Stimulated activated CD4-positive, alpha-beta T cell treated with anti-CD3 and anti-CD28 coated beads, Interleukin-4, amount 100 ng/mL, for 4 hours (primary cell): ENCODE measurements at regions not wholly inside any gene's neighbourhood (a gene's known extent, or its start where the extent isn't known, plus 50 kb on each side); places are given as distances from the start of the nearest gene placed in this dataset.
"Not testable (repeated sequence)": the region's sequence is repeated elsewhere in the genome, so short reads cannot be mapped to it uniquely, and the experiment has no call there.

ENCODE experiments used
- DNase-seq, 2 experiments: peaks; one replicate each; pipeline ENCODE4 v3.0.0-alpha.2; 2020

DNA sequence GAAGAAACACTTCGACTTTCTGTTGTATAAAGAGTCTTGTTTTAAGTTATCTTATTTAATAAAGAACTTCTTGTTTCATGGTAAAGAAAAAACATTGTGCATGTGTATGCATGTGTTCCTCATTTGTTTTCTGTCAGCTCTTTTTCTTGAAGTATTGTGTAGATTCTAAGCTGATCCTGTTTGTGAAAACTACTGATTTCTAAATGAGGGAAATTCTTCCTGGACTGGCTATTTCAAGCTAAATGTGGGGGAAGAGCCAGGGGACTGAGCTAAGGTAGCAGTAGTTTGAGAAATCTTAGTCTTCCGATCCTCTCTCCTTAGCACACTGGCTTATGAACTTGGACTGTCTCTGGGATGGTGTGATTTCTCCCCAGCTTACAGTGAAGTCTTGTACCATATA, 56.4 kb upstream of the RBMS1 start:
- DNase-seq, result no peak

DNA sequence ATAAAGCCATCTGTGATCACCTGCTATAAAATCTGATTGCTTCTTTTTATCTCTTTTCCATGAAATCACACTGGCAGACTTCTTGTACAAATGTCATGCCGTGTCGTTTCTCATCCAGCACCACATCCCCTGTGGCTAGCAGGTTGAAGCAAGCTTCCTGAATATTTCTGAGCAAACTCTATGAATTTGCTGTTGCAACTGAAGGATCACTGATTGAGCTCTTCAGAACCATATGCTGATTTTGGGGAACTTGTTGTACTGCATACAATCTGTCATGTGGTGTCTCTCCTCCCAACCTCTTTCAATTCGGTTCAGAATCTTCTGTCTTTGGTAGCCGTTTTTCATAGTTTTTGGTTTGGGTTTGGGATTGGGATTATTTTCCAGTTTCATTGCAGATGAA, 57.7 kb upstream of the RBMS1 start:
- DNase-seq, result no peak

DNA sequence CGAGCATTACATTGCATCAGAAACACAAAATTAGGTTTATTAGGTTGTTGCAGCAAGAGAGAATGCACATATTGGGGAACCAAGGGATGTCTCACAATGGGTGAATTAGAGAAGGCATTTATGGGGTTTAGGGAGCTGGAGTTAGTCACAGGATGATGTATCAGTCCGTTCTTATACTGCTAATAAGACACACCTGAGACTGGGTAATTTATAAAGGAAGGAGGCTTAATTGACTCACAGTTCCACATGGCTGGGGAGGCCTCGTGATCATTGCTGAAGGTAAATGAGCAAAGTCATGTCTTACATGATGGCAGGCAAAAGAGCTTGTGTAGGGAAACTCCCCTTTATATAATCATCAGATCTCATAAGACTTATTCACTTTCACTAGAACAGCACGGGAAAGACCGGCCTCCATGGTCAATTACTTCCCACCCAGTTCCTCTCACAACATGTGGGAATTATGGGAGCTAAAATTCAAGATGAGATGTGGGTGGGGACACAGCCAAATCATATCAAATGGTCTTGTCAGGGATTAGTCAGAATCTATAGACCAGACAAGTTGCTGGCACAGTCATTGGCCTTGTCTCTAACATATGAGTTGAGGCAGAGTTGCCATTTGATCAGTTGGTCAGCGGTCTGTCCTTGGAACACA, 61.9 kb upstream of the RBMS1 start:
- DNase-seq, result no peak

DNA sequence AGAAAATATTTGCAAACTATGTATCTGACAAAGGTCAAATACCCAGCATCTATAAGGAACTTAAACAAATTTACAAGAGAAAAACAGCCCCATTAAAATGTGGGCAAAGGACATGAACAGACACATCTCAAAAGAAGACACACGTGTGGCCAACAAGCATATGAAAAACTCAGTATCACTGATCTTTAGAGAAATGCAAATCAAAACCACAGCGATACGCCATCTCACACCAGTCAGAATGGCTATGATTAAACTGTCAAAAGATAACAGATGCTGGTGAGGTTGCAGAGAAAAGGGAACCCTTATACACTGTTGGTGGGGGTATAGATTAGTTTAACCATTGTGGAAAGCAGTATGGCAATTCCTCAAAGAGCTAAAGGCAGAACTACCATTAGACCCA, 64.3 kb upstream of the RBMS1 start:
- no peak for DNase-seq

DNA sequence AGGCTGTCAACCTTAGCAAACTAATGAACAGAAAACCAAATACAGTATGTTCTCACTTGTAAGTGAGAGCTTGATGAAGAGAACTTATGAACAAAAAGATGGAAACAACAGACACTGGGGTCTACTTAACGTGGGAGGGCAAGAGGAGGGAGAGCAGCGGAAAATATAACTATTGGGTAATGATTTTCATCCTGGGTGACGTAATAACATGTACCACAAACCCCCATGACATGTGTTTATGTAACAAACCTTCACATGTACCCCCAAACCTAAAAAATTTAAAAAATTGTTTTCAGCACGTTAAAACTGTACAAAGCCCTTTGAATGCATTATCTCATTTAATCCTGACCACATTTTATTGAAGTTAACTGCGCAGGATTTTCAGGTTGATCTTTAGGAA, 64.9 kb upstream of the RBMS1 start:
- DNase-seq, result no peak

DNA sequence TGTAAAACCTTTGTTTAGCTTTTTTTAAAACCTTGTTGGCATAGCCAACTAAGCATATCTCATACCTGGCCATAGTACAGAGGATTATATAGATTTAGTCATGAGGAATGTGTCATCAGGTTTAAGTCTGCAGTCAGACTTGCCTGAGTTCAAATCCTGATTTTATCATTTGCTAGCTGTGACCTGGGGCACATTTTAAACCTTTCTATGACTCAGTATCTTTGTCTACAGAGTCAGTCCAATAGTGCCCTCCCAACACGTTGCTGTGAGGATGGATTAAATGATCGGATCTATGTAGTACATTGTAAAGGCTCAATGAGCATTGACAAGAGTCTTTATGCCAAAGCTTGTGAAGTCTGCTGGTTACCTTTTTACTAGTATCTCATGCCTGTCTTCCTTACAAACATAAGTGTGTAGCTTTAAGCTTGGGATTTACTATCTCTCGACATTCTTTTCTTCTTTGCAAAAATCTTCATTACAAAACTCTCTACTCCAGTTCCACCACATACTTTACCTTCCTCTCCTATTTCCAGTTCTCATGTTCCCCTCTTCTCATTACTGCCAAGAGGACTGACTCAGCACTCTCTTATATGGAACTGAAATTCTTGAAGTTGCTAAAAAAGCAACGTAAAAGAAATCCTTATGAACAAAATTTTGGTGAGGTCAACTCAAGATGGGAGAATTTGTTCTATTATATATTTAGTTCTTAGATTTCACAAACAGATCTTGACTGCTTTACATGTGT, 68.1 kb upstream of the RBMS1 start:
- DNase-seq, result no peak

DNA sequence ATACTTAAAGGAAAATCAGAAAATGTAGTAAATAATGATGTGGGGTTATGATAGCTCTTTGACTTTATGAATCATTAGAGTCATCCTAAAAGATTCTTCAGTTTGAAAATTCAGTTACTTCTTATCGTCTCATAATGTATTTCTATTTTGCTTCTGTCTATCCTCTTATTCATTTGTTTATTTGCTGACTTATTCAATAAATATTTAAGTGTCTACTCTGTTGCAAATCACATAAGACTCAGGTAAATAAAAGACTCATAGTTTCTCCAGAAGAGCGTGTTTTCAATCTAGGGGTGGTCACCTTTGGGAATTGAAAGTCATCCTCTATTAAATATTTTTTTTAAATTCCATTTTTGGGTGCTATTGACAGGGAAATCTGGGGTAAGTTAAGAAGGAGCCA, 69.1 kb upstream of the RBMS1 start:
- DNase-seq, result no peak

DNA sequence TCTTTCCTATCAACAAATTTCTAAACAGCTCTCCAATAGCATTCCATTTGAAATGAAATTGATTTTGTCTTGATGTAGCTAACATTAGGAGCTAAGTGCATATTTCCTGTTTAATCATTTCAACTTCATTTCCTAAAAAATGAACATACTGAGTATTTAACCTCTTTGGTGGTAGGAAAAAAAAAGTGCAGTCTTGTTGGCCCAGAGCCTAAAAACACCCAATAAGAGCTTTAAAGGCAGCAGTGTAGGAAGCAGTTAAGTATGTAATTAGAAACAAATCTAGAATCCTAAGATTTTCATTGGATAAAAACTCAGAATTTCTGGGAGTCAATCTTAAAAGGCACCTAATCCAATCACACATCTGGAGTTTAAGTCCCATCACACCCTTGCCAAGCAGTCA, 71.0 kb upstream of the RBMS1 start:
- DNase-seq, result no peak

DNA sequence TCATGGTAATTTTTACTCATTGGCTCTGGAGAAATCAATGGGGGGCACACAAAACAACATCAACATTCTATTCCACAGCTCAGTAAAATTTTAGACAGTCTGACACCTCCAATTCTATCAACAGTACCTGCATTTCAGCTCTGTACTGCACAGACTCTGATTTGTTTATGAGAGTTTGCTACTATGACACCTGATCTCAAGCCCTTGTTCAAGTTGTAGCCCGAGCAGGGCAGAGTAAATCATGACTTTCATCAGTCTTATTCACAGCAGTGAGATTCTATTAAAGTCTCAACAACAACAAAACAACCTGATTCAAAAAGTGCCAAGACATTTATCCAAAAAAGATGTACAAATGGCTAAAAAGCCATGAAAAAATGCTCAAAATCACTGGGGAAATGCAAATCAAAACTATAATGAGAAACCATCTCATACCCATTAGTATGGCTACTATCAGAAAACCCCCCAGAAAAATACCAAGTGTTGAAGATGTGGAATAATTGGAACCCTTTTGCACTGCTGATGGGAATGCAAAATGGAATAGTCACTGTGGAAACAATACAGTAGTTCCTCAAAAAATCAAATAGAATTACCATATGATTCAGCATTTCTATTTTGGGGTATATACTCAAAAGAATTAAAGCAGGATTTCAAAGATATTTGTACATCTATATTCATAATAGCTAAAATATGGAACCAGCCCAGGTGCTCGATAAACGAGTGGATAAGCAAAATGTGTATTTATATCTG, 71.7 kb upstream of the RBMS1 start:
- DNase-seq, result no peak

DNA sequence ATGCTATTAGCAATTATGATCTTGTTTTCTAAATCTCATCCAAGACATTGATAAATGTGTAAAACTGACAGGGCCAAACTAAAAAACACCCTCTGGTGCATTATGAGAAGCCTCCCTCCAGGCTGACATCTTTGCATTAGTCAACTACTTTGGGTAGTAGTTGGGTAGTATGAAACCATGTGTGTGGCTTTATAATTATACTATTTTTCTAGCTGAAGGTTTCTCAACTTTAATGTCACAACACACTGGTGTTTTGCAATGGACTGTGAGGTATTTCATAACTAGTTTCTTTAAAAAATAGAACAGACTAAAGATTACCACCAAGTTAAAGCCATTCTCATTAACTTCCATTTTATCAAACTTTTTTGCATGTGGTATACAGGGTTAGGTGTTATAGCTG, 73.1 kb upstream of the RBMS1 start:
- no peak for DNase-seq

DNA sequence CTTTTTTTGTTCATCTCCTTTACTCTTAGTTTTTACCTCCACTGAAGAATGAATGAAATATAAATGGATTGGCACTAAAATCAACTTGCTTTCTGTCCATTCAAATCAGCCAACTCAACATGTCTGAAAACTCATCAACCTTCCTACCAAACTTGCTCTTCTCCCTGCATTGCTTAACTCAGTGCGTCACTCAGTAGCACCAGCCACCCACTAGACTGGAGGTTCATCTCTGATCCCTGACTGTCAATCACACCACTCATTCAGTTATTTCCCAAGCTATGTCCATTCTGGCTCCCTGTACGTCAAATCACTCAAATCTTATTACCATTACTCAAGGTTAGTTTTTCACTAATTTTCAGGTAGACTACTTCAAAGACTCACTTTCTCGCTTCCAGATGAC, 75.2 kb upstream of the RBMS1 start:
- DNase-seq, result no peak

DNA sequence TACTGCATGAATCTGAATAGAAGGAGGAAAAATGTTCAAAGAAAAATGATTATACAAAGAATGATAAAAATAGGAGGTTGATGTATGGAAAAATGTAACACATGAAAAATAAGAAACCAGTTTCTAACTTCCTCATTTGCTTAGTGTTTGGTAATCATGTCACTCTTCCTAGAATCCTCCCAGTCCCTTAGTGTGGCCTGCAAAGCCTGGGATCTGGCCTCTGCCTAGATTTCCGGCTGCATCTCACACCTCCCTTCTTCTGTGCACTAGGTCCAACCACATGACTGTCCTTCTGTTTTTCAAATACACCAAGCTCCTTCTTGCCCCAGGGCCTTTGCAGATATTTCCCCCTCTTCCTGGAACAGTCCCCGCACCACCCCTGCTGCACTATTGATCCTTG, 76.8 kb upstream of the RBMS1 start:
- no peak for DNase-seq

DNA sequence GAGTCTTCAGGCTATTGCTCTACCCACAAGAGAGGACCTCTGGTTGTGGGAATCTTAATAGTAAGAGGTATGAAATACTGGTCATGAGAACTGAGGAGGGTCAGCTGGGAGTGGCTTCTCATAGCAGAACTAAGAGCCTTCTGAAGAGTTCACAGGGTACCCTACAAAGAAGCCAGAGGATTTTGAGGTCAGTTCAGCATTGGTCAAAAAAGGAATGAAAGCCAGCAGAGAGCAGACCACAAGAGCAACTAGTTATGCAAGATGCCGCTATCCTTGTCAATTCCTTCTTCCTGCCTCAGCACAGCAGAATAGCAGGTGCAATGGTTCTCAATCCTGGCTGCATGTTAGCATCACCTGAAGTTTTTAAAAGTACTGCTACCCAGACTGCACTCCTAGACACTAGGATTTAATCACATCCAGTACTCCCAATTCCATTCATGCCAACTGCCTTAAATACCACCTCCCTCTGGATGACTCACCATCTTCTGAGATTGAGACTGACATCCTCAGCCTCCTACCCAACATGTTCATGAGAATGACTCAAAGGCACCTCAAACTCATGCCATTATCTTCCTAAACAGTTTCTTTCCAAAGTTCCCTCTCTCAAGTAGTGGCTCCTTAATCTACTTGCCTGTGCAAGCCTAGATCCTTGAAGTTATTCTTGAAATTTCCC, 81.0 kb upstream of the RBMS1 start:
- DNase-seq, result no peak

DNA sequence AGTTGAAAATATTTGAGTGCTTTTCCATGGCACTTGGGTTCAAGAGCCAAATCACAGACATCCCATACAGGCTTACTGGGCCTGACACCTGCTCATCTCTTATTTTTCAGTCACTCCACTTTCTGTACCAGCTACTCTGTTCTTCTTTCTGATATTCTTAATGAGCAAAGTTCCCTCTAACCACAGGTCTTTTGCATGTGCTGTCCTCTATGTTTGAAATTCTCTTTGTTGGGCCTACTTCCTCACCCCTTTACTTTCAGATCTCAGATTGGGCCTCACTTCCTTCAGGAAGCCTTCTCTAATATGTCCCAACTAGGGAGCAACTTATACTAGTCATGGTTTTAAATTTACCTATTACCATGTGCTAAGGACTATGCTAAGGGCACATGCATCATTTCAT, 81.8 kb upstream of the RBMS1 start:
- DNase-seq, result no peak

DNA sequence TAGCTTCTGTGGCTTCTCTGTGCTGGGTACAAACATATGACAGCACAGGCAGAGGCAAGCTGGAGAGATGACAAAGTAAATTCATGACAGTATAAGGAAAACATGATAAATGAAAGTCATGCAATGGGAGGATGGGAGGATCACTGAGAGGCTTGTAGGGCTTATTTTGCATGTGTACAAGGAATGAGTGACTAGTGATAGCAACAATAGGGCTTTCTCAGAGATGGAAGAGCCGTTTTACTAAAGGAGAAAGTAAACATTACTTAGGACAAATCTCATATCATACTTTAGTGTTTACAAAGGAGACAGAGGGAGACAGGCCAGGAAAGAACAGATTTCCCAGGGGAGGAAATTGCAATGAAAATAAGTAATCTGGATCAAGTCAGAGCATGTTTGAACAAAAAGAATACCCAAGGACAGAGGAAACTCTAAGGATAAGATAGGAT, 82.5 kb upstream of the RBMS1 start:
- DNase-seq, result no peak

DNA sequence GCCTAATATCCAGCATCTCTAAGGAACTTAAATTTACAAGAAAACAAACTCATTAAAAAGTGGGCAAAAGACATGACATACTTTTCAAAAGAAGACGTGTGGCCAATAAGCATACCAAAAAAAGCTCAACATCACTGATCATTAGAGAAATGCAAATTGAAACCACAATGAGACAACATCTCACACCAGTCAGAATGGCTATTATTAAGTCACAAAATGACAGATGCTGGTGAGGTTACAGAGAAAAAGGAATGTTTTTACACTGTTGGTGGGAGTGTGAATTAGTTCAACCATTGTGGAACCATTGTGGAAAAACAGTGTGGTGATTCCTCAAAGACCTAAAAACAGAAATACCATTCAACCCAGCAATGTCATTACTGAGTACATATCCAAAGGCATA, 83.5 kb upstream of the RBMS1 start:
- not testable (repeated sequence) for DNase-seq

DNA sequence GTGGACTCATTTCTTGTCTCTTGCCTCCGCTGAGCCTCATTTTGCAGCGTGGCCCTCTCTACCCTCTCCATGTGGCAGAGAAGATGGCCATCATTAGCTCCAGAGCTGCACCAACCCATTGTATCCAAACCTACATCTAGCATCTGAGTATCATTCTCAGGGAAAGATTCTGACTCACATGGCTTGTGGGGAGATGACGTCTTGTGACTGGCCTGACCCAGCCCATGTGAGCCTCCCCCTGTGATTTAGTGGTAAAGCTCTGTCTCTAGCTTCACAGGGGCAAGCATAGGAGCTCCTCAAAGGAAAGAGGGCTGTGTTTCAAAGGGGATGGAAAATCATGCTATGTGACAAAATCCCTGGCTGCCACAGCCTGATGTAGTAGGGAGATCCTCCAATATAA, 87.4 kb upstream of the RBMS1 start:
- DNase-seq, result no peak

DNA sequence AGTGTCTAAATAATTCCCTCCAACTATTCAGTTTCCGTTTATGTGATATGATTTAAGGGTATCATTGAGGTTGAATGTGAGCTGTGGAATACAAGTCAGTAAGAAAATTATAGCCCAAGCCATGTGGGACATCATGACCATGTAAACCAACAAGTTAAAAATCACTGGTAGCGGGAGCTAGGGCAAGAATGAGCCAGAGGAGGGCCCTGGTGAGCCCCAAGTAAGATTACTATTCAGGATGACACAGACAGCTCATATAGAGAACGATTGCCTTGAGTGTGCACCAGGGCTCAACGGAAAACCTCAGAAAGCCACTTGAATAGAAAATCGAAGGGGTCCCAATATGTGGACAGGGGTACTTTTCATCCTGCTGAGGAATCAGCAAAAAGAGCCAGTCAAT, 87.8 kb upstream of the RBMS1 start:
- no peak for DNase-seq

DNA sequence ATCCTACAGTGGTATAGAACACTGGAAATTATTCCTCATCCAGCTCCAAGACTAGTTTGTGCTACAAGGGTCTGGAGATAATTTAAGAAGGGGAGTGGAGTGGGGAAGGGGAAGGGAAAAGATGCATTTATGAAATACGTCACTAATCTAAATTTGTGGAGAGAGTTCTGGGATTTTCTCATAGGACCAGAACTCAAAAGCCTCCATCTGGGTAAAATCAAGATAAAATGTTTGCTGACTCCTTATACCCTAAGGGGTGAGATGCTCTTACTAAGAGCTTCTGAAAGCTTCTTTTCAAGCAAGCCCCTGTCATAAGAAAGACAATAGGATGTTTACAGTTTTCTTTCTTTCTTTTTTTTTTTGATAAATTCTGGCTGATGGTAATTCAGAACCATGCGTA, 88.5 kb upstream of the RBMS1 start:
- DNase-seq, result no peak

DNA sequence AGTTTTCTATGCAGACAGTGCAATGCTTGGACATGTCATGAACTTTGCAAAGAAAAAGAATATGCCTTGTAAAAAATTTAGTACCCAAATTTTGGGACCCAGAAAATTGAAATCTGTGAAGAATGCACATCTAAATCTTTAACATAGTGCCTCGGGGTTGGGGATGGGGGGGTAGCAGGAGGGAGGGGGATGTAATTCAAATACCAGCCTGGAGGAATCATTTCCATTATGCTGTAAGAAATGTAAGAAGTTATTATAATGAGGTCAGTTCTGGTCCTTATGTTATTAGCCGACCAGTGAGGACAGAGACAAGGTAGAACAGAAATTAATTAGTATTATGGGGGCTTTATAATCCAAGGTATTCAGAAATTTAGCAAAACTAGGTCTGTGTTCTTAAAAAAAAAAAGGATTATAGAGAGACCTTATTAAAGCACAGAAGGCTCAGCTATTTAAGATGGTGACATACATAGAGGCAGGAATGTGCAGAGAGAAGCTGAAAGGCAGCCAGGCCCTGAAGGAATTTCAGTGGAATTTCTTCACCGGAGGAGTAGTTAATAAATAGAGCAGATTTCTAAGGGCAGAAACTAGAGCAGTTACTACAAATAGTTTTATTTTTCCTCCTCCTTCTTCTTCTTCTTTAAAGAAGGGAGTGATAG, 89.0 kb upstream of the RBMS1 start:
- DNase-seq, result no peak

DNA sequence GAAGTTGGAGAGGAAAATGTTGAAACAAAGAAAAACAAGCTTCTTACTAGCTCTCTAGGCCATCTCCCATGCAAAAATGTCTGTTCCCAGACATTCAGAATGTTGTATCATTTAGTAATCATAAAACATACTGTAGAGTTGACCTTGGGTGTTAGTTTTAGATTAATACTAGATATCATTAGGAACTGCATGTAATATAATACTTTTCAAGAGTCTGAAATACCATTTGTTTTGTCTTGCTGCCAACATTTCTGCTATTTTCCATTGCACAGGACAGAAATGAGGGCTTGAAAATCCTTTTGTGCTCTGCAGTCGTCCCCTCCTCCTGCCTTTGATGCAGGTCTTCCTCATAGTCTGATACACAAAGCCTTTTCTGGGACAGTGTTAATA, 89.5 kb upstream of the RBMS1 start:
- no peak for DNase-seq

DNA sequence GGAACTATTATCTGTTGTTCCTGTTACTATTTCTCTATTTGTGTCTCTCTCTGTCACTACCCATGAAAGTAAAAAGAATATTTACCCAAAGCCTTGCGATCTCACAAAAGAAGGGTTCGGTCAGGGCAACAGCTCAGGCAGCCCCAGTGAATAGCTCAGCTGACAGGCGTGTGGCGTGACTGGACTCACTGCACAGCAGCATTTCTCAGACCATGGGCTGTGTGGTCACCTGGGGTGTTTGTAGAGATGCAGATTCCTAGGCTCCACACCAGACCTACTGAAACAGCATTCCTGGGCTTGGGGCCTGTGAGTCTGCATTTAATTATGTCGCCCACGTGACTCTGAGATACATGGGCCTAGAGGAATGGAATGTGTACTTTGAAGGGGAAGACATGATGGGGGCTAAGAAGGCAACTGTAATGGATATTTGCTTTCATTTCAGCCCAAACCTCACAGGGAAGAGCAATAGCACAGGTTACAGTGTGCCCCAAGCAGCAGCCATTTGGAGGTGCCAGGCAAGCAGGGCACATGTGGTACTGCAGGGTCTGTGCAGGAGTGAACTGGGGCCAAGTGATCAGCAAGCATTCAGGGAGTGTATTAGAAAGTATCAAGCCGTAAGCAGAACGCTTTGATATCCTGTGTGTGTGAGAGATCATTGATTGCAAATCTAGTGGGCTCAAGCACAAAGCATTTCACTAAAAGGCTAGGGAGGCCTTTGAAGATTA, 90.4 kb upstream of the RBMS1 start:
- DNase-seq, result no peak
